ENCODE measurements at regions not wholly inside any gene's neighbourhood (a gene's known extent, or its start where the extent isn't known, plus 50 kb on each side); places are given as distances from the start of the nearest gene placed in this dataset.

DNA sequence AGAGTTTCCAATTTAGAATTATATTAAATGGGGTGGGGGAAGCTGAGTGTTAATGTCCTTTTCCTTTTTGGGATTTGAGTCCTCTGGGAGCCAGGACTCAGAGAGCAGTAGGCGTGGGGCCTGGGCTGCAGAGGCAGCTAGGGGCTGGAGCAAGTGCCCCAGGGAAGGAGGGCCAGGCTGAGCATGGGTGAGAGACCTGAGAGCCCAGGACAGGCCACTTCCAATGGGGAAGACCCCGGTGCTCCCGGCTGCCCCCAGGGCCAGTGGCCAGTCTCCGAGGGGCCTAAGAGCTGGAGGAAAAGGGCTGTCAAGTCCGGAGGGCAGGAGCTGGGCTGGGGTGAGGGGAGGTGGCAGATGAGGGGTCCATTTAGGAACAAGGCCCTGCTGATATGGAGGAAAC is 371.5 kb downstream of the ZNF536 start:
- DNase-seq, result no peak

DNA sequence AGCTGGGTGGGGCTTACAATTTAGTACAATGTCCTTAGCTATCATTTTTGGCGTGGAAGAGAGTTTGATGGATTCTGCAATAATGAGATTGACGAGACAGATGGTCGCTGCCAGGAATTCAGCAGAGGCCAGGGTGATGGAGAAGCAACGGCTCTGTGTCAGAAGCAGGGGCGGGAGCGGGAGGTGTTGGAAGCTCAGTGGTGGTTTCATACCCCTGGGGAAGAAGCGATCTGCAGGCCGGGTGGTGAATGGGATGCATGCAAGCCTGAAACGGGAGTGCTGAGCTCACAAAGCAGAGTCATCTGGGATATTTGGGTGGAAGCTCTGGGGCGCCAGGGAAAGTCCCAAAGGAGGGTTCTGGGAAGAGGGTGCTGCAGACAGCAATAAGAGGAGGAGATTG is 370.8 kb downstream of the ZNF536 start:
- peak in 1 of 3 donors; percentile 48 for DNase-seq

DNA sequence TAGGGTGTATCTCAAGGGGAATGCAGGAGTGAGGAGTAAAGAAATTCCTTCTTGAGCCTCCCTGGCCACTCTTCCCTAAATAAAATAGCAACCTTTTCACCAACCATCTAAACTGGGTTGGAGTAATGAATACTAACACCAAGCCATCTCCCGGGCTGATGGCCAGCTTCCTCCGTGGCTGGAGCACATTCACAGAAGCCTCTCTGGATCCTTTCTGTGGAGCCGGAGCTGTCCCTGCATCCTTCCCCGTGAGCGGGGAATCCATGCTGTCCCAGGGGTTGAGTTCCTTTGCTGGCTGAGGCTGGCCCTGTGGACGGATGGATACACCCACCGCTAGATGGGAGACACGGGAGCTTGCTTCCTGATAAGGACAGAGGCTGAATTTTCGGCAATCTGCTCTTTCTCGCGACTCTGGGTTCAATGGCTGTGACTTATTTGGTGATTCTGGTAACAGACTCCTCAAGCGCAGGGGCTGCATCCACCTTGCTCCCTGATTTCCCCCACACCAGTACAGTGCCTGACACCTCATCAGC is 370.3 kb downstream of the ZNF536 start:
- DNase-seq, result peak in 1 of 3 donors; percentile 64

DNA sequence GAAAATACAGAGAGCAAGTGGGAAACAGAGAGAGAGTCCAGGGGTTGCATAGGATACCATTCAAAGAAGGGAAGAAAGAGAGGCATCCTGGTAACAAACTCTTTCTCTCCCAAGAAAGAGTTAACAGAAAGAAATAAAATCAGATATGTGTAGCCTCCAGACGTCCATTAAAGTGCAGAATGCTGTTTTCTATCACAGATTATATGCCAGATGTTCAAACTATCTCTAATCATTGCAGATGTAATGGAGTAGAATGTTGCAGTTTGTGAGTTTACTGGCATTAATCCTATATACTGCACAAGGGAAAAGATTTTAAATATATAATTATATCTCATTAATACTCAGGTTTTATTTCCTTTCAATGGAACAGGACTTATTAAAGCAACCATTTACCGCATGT is 369.4 kb downstream of the ZNF536 start:
- DNase-seq, result no peak

DNA sequence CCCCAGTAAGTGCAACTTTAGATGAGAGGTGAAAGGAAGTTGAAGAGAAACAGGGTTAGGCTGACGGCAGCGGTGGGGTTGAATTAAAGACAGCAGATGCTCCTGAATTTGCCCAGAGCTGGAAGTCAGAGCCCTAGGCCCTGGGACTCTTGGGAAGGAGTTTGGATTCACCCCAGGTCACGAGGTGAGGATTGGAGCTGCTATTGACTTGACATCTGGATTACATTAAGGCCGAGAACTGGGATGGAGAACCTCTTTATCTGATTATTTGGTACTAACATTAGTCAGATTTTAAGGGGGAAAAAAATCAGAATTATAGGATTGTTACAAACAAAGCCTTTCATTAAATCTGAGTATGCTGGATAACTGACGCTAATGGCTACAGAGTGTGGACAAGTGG is 367.2 kb downstream of the ZNF536 start:
- peak; percentile 45 to 88 (median 78) for DNase-seq

DNA sequence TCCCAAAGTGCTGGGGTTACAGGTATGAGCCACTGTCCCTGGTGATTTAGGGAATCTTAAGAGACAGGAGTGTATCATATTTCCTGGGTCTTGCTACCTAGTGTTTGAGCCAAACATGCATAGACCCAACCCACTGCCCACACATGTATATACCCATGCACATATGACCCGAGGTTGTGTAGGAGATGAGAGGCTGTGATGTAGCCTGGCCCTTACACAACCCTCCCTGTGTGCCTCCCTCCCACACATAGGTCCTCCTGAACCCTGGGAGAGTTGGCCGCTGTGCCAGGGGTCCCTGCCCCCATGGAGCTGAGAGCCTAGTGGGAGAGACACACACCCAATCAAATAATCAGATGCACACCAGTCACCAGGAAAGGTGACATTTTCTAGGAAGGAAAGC is 365.9 kb downstream of the ZNF536 start:
- DNase-seq, result no peak

DNA sequence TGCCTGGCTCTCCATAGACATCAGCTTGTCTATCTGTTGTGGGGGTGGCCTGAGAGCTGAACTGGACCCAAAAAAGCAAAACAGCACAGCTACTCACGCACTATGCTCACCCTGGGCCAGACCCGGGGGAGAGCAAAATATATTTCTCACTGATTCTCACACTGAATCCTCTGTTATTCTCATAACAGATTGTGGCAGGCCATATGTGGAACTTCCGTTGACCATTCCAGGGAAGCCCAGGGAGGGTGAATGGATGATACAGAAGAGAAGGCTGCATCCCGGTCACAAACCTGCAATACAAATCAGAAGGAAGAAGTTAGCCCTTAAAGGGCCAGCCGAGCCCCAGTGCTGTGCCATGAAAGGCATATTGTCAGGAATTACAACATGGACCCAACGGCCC is 362.5 kb downstream of the ZNF536 start:
- peak in 1 of 3 donors; percentile 66 for DNase-seq

DNA sequence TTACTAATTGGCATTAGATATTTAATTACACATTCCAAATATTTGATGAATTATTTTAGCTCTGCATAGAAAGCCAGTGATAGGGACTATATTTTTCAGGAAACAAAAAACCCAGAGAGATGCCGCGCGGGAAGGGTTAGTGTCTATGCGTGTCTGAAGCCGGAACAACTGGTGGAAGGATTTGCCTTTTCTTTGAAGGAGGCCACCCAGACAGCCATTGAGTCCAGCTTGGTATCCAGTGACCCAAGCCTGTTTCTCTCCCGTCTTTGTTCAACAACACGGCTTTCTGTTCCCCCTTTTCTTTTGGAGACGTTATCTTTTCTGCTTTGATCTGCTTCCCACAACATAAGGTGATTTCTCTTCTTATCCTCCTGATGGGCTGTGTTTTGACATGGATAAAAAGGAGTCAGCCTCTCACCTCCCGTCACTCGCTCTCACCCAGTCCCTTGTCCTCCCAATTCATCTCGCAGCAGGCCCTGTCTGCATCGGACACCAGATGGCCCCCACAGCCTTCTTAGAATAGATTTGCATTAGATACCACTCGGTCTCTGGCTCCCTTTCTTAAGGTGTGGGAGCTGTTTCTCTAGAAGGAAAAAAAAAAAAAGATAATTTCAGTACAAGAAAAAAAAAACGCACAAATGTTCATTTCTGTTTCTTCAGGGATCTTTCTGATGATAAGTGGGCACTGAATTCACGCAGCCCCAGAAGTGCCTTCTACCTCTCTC is 361.8 kb downstream of the ZNF536 start:
- DNase-seq, result peak; percentile 37 to 80 (median 66)

- DNase-seq, result peak in 1 of 3 donors; percentile 71
Observed at GRCh38 chr19:30731591-30731990, 359.4 kb downstream of the ZNF536 start.

DNA sequence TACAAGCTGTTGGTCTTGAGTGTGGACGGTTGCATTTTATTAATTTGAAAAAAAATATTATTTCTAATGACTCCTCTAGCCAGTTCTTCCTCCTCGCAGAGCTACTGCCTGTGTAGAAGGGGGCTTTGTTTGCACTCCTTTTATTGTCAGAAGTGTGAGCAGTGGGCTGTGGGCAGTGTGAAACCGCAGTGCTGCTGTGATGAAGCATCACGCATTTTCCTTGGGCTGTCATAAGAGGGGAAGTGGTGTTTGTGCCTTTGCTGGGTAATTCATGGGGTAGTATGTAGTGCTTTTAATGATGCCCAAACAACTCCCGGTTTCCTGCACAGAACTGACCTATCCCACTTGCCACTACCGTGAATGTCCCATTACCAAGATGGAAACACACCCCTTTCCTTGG is 357.3 kb downstream of the ZNF536 start:
- no peak for DNase-seq

- no peak for DNase-seq
Observed at GRCh38 chr19:30722761-30723160, 350.6 kb downstream of the ZNF536 start.

GRCh38 chr19:30722186-30722585 is 350.0 kb downstream of the ZNF536 start:
- DNase-seq, result no peak

GRCh38 chr19:30719999-30720345 is 347.8 kb downstream of the ZNF536 start:
- DNase-seq, result no peak

GRCh38 chr19:30719189-30719998 is 347.2 kb downstream of the ZNF536 start:
- peak; percentile 51 to 85 (median 72) for DNase-seq

GRCh38 chr19:30718707-30719106 is 346.5 kb downstream of the ZNF536 start:
- peak in 1 of 3 donors; percentile 47 for DNase-seq

DNA sequence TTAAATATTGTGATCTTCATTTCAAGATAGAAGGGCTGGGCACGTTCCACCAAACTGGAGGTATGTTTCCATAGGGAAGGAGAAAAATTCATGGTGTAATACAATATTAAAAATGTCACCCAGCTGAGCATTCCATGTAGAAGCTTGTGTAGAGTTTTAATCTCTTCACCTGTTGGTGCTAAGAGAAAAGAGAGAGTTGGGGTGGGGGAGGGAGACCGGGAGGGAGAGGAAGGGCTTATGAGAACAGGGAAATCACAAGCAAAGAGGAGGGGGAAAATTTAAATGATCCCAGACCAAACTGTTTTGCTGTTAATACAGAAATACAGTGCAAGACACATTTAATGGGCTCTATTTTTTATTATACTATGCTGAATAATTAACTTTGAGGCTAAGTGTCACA is 345.8 kb downstream of the ZNF536 start:
- no peak for DNase-seq

GRCh38 chr19:30717381-30717780 is 345.2 kb downstream of the ZNF536 start:
- DNase-seq, result no peak

GRCh38 chr19:30712431-30713337 is 340.5 kb downstream of the ZNF536 start:
- no peak for DNase-seq

DNA sequence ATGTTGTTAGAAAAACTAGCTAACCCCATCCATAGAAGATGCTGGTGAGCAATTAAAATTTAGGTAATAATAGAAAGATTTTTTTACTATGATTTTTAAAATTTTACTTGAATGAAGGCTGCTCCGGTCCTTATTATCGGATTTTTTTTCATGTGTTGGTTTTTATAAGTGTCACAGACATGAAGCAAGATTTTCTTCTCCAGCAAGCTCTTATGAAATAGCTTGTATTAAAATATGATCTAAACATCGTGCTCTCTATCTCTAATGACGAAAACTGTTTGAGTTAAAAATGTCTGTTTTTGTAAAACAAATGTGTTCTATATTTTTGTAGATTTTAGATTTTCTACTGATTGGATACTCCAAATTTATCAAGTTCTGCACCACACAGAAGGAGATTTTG is 339.6 kb downstream of the ZNF536 start:
- no peak for DNase-seq

DNA sequence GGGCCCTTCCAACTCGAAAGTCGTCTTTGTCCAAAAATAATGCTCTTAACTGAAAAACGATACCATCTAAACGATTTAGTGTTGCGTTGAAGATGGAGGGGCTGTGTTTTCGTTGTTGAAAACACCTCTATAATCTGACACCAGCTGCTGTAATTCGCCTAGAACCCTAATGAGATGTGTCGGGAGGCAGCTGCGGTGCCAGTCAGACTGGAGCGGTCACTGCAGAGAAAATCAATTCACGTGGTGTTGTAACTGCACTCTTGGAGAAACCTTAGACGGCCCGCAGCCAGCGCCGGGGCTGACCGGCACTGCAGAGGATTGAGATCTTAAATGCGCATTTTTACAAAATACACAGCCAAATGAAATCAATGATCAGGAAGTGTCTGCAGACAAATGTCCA is 339.1 kb downstream of the ZNF536 start:
- DNase-seq, result peak in 1 of 3 donors; percentile 66

GRCh38 chr19:30710721-30711120 is 338.5 kb downstream of the ZNF536 start:
- no peak for DNase-seq
